ENCODE measurements at regions not wholly inside any gene's neighbourhood (a gene's known extent, or its start where the extent isn't known, plus 50 kb on each side); places are given as distances from the start of the nearest gene placed in this dataset.

DNA sequence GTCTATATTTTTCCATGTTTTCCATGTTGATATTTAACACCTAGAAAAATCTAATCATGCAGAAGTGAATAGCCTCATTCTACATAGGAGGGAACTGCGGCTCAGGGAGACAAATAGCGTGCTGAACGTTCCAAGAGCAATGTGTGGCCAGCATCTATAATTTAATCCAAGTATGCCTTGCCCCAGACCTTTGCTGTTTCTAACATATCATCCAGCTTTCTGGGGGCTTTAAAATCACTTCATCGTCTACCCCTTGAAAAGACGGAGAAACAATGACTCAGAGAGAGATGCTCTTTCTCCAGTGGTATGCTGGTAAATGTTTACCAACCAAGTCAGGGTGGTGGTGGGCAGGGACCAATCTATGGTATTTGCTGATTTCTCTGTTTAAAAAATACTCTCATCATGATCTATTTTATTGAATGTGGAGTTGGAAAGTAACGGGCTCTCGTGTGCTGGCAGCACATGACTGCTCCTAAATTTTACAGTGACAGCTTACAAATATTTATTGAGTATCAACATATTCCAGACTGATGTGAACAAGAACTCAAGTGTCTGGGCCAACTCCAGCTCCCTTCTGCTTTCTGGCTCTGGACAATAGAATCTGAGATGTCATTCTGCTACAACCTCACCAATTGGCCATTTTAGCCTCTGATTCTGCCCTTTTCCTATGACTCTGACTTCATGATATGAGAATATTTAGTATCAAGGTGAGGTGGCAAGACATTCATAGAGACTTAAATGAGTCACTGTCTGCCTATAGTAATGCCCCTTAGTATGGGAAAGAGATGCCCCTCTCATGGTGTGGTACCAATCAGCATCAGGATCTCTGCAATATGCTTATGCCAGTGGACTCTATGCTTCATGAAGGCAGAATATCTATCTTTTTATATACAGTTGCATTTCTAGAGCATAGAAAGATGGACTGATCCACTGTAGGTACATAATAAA lies 407.4 kb upstream of the TNC start:
- DNase-seq (ENCODE audit: extremely low spot score, unreplicated experiment): no peak
- Mint-ChIP-seq H3K27ac (ENCODE audit: unreplicated experiment) (no peak overlapping the region), H3K36me3 (ENCODE audit: unreplicated experiment) (no peaks in the 10 kb centered on the region), H3K4me3 (ENCODE audit: unreplicated experiment) (no peak overlapping the region), H3K4me1 (ENCODE audit: unreplicated experiment) (peaks cover 3% of the 10 kb centered on the region), H3K27me3 (ENCODE audit: unreplicated experiment) (no peaks in the 10 kb centered on the region), H3K9me3 (ENCODE audit: unreplicated experiment) (no peaks in the 10 kb centered on the region)
- TF ChIP-seq, protein P1, sequence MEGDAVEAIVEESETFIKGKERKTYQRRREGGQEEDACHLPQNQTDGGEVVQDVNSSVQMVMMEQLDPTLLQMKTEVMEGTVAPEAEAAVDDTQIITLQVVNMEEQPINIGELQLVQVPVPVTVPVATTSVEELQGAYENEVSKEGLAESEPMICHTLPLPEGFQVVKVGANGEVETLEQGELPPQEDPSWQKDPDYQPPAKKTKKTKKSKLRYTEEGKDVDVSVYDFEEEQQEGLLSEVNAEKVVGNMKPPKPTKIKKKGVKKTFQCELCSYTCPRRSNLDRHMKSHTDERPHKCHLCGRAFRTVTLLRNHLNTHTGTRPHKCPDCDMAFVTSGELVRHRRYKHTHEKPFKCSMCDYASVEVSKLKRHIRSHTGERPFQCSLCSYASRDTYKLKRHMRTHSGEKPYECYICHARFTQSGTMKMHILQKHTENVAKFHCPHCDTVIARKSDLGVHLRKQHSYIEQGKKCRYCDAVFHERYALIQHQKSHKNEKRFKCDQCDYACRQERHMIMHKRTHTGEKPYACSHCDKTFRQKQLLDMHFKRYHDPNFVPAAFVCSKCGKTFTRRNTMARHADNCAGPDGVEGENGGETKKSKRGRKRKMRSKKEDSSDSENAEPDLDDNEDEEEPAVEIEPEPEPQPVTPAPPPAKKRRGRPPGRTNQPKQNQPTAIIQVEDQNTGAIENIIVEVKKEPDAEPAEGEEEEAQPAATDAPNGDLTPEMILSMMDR (IDR thresholded peaks at IDR 0.05): no peak

DNA sequence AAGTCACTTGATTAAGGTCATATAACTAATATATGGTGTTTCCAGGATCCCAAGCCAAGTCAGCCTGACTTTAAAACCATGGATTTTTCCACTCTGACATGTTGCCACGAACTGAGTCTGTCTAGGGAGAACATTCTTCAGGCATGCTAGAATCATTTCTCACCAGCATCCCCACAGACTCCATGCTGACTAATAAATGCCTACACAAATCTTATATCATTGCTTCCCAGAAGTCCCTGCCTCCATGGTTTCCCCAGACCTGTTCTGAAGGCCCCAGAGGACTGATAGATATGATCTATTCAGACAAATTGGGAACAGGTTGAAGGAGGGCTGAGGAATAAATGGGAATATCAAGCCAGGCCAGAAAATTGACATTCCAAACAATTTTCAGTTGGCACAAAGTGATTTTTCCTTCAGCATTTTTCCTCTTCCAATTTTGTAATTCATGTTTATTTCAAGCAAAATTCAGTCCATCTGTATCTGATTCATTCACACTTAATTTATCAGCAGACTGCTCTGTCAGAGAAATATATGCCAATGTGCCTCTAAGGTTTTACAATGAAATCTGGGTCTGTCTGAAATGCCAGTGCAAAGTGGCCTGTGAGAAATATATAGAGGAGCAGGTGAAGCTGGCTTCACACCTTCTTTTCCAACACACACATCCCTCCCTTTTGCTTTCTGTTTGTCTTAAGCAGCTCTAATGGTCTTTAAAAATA lies 413.6 kb upstream of the TNC start:
- Mint-ChIP-seq H3K27ac (ENCODE audit: unreplicated experiment) (no peak overlapping the region), H3K27me3 (ENCODE audit: unreplicated experiment) (peaks cover 7% of the 10 kb centered on the region), H3K4me1 (ENCODE audit: unreplicated experiment) (peaks cover 8% of the 10 kb centered on the region), H3K4me3 (ENCODE audit: unreplicated experiment) (no peak overlapping the region), H3K9me3 (ENCODE audit: unreplicated experiment) (no peaks in the 10 kb centered on the region), H3K36me3 (ENCODE audit: unreplicated experiment) (no peaks in the 10 kb centered on the region)
- DNase-seq (ENCODE audit: extremely low spot score, unreplicated experiment): no peak
- TF ChIP-seq, protein P1 (IDR thresholded peaks at IDR 0.05): no peak

DNA sequence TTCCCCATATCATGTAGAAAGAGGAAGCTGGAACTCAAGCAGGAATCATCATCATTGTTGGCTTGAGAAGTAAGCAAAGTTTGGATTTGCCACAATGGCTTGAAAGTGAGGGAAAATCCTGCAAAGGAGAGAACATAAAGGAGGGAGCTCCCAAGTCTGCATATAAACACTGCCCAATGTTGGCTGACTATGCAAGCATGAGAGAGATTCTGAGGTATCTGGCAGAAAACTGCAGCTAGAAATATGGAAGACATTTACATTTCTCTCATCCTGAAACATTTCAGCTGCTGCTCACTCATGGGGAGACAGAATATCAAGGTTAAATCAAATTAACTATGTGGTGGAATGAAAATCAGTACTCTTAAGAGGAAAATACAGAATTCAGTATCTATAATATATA lies 415.6 kb upstream of the TNC start:
- no peaks in the 10 kb centered on the region for H3K9me3 Mint-ChIP-seq (ENCODE audit: unreplicated experiment)
- DNase-seq (ENCODE audit: extremely low spot score, unreplicated experiment): no peak
- H3K4me1 Mint-ChIP-seq (ENCODE audit: unreplicated experiment): peaks cover 8% of the 10 kb centered on the region
- H3K27ac Mint-ChIP-seq (ENCODE audit: unreplicated experiment): no peak overlapping the region
- TF ChIP-seq, protein P1 (IDR thresholded peaks at IDR 0.05): no peak
- H3K36me3 Mint-ChIP-seq (ENCODE audit: unreplicated experiment): no peaks in the 10 kb centered on the region
- peaks cover 13% of the 10 kb centered on the region for H3K27me3 Mint-ChIP-seq (ENCODE audit: unreplicated experiment)
- H3K4me3 Mint-ChIP-seq (ENCODE audit: unreplicated experiment): no peak overlapping the region

DNA sequence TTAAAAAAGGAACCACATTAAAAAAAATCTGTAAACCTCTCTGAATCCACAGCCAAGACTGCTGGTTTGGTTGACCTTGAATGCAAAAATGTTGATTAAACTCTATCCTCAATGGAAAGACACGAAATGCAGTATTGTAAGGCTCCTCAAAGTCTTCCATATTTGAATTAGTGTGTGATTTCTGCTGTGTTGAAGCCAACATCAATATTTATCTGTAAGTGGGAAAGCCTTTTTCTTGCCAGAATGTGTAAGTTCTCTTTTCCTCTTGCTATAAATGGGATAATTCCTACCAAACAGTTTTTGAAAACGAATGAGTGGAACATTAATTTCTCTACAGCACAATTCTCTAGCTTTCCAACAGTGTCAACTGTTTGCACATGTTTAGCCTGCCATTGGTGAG lies 422.1 kb upstream of the TNC start:
- Mint-ChIP-seq H3K27me3 (ENCODE audit: unreplicated experiment) (peaks cover 16% of the 10 kb centered on the region), H3K9me3 (ENCODE audit: unreplicated experiment) (no peaks in the 10 kb centered on the region), H3K27ac (ENCODE audit: unreplicated experiment) (no peak overlapping the region), H3K4me1 (ENCODE audit: unreplicated experiment) (peaks cover 8% of the 10 kb centered on the region), H3K36me3 (ENCODE audit: unreplicated experiment) (no peaks in the 10 kb centered on the region), H3K4me3 (ENCODE audit: unreplicated experiment) (no peak overlapping the region)
- TF ChIP-seq, protein P1 (IDR thresholded peaks at IDR 0.05): no peak
- DNase-seq (ENCODE audit: extremely low spot score, unreplicated experiment): no peak

DNA sequence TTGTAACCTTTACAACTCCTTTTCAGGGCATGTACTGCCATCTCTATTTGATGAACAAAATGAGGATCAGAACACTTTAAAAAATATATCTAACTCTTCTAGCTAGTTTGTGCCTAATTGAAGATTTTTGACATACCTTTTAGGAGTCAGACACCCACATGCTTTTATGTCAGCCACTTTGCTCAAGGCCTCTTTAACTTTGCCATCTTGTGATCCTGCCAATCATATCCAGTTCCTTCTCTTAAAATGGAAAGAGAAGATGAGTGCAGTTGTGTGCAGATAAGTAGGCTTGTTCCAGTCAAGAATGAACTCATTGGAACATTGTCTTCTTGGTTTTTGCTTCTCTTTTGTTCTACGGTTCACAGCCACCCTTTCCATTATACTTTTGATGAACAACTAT lies 425.6 kb upstream of the TNC start:
- H3K36me3 Mint-ChIP-seq (ENCODE audit: unreplicated experiment): no peaks in the 10 kb centered on the region
- no peak for DNase-seq (ENCODE audit: extremely low spot score, unreplicated experiment)
- H3K27me3 Mint-ChIP-seq (ENCODE audit: unreplicated experiment): peaks cover 4% of the 10 kb centered on the region
- no peak overlapping the region for H3K27ac Mint-ChIP-seq (ENCODE audit: unreplicated experiment)
- TF ChIP-seq, protein P1 (IDR thresholded peaks at IDR 0.05): no peak
- H3K9me3 Mint-ChIP-seq (ENCODE audit: unreplicated experiment): no peaks in the 10 kb centered on the region
- H3K4me1 Mint-ChIP-seq (ENCODE audit: unreplicated experiment): peaks cover 10% of the 10 kb centered on the region
- no peak overlapping the region for H3K4me3 Mint-ChIP-seq (ENCODE audit: unreplicated experiment)
